Non-pigmented ciliary epithelial cell (primary cell): ENCODE measurements at regions not wholly inside any gene's neighbourhood (a gene's known extent, or its start where the extent isn't known, plus 50 kb on each side); places are given as distances from the start of the nearest gene placed in this dataset.
"Not testable (repeated sequence)": the region's sequence is repeated elsewhere in the genome, so short reads cannot be mapped to it uniquely, and the experiment has no call there.

ENCODE experiments used
- DNase-seq: peaks from one replicate; pipeline ENCODE4 v3.0.0-alpha.2; 2010; ENCODE audit warnings: low read depth

- DNase-seq, result no peak
Observed at GRCh38 chr5:63894690-63895089, 67.6 kb downstream of the HTR1A start.

GRCh38 chr5:63878788-63879187 is 83.5 kb downstream of the HTR1A start:
- DNase-seq, result no peak

GRCh38 chr5:63877961-63878360 is 84.3 kb downstream of the HTR1A start:
- no peak for DNase-seq

- DNase-seq, result no peak
Observed at GRCh38 chr5:63860379-63860778, 101.9 kb downstream of the HTR1A start.

- no peak for DNase-seq
Observed at GRCh38 chr5:63854076-63854475, 108.2 kb downstream of the HTR1A start.

GRCh38 chr5:63843190-63843589 is 119.1 kb downstream of the HTR1A start:
- no peak for DNase-seq

- no peak for DNase-seq
Observed at GRCh38 chr5:63837437-63837836, 124.8 kb downstream of the HTR1A start.

GRCh38 chr5:63831381-63831780 is 130.9 kb downstream of the HTR1A start:
- DNase-seq, result no peak

- no peak for DNase-seq
Observed at GRCh38 chr5:63825984-63826383, 136.3 kb downstream of the HTR1A start.

- DNase-seq, result no peak
Observed at GRCh38 chr5:63823583-63823982, 138.7 kb downstream of the HTR1A start.

- no peak for DNase-seq
Observed at GRCh38 chr5:63822614-63823013, 139.6 kb downstream of the HTR1A start.

GRCh38 chr5:63820577-63820976 is 141.7 kb downstream of the HTR1A start:
- no peak for DNase-seq

- DNase-seq, result no peak
Observed at GRCh38 chr5:63812693-63813092, 149.6 kb downstream of the HTR1A start.

GRCh38 chr5:63811961-63812360 is 150.3 kb downstream of the HTR1A start:
- DNase-seq, result no peak

- no peak for DNase-seq
Observed at GRCh38 chr5:63811286-63811685, 151.0 kb downstream of the HTR1A start.

GRCh38 chr5:63805151-63805550 is 157.1 kb downstream of the HTR1A start:
- DNase-seq, result no peak

GRCh38 chr5:63803165-63803564 is 159.1 kb downstream of the HTR1A start:
- no peak for DNase-seq

GRCh38 chr5:63794979-63795378 is 167.3 kb downstream of the HTR1A start:
- DNase-seq, result no peak

- no peak for DNase-seq
Observed at GRCh38 chr5:63794296-63794695, 167.9 kb downstream of the HTR1A start.

- DNase-seq, result no peak
Observed at GRCh38 chr5:63774939-63775338, 187.3 kb downstream of the HTR1A start.

GRCh38 chr5:63768221-63768620 is 194.0 kb downstream of the HTR1A start:
- no peak for DNase-seq

- no peak for DNase-seq
Observed at GRCh38 chr5:63760965-63761364, 201.3 kb downstream of the HTR1A start.

GRCh38 chr5:63743096-63743798 is 219.0 kb downstream of the HTR1A start:
- DNase-seq, result no peak

GRCh38 chr5:63732880-63733279 is 229.4 kb downstream of the HTR1A start:
- DNase-seq, result not testable (repeated sequence)
